AG08396 (cell line): ENCODE measurements at regions not wholly inside any gene's neighbourhood (a gene's known extent, or its start where the extent isn't known, plus 50 kb on each side); places are given as distances from the start of the nearest gene placed in this dataset.

ENCODE experiments used
- DNase-seq: peaks from one replicate; pipeline ENCODE4 v3.0.0; 2012; ENCODE audit warnings: low spot score, mixed read lengths

DNA sequence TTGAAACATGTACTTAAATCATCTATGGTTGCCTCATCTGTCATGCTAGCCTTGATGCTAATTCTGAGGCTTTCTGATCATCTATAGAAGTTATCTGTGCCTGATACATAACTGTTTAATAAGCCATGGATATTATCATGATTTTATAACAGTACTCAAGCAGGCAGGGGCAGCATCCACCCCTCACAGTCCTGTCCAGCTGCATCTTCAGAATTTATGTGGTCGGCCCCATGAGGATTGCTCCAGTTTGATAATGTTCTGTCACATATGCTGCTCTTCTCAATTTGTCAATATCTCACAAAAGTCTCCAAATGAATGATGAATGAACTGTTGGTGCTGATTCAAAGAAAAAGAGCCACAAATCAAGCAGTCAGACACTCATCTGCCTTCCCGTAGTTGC, 335.1 kb upstream of the POM121L12 start:
- no peak for DNase-seq

DNA sequence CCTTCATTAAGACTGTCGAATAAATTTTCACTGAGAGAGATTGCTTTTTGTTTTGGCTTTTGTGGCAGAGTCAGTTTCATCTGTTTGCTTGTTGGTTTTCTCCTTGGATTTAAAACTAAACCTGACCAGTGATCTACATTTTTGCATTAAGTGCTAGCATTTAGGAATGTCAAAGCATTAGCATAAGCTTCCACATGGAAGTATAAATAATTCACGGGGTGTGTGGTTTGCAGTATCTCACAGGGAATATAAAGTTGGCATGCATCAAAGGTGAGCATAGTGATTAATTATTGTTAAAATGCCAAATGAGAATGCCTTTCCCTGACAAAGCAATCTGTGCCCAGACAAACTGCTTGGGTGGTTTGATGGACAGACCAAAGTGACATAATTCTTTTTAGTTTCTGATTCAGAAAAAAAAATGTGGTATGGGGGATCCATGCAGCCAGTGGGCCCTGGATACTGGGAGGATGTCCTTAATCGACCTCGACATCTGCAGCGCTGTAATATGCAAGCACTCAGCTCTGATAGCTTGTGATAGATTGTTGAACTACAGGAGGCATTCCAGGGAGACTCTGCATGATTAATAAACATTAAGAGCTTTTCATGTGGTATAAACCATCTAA, 339.3 kb upstream of the POM121L12 start:
- no peak for DNase-seq

DNA sequence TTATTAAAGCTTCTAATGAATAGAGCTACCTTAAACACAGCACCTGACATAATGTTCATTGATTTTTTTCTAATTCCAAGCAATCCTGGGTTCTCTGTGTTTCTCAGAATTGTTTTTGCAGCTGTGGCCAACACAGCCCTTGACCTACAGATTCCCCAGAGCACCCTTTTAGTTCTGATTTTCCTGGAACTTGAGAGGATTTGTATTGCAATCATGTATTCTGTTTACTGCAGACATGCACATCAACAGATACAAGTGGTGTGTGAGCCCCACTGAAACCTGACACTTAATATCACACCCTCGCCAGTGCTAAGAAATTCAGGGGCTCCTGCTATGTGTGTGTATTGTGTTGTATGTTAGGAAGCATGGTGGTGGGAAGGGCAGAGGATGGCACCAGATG, 344.2 kb upstream of the POM121L12 start:
- DNase-seq, result no peak

DNA sequence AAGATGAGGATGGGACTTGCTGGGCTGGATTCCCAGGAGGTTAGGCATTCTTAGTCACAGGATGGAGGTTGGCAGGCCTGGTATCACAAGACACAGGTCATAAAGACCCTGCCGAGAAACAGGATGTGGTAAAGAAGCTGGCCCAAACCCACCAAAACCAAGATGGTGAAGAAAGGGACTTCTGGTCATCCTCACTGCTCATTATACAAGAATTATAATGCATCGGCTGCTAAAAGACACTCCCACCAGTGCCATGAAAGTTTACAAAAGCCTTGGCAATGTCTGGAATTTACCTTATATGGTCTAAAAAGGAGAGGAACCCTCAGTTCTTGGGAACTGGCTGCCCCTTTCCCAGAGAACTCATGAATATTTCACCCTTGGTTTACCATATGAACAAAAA, 345.5 kb upstream of the POM121L12 start:
- DNase-seq, result no peak

DNA sequence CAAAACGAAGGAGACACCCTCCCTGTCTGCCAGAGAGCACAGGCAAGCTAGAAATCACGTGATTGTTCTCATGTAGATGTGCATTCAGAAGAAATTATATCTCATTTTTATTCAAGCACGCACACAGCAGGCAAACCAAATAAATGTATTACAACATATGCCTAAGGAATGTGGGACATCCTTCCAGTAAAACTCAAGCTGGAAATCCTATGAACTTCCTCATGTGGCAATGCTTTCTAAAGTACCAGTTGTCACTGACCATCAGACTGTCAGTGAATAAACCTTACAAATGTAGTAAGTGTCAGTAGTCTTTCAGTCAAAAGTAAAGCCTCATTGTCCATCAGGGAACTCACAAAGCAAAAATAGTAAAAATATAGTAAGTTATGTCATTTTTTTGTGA, 350.1 kb upstream of the POM121L12 start:
- no peak for DNase-seq

DNA sequence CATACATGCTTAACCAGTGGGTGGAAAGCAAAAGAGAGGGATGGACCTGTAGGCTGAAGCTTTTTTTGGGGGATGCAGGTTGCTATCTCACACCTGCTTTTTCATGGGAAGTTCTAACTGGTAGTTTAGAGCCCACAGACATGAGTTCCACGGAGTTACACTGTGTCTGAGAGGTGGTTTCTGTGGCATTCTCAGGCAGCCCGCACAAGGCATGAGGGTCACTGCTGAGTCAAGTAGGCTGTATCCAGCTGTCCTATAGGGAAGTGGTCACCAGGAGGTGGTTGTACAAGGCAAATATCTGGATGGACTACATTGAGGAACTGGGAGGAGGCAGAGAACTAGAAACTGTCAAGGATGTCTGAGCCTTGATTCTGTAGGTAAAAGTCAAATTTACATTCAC, 351.0 kb upstream of the POM121L12 start:
- no peak for DNase-seq

DNA sequence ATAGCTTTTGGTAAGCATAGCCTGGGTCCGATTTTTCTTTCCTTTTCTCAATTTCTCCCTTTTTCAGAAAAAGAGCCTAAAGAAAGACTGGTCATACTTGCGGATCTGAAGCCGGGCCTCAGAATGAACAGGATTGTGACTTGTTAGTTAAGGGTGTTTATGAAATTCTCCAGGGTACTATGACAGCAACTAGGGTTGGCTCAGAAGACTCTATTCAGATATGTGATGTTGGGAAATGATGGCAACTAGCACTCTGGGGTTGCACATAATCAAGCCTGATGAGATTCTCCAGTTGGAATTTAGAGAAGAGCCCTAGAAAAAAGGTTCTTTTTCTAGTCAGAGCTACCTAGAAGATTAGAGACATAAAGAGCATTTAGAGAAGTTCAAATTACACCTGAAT, 352.4 kb upstream of the POM121L12 start:
- DNase-seq, result no peak

DNA sequence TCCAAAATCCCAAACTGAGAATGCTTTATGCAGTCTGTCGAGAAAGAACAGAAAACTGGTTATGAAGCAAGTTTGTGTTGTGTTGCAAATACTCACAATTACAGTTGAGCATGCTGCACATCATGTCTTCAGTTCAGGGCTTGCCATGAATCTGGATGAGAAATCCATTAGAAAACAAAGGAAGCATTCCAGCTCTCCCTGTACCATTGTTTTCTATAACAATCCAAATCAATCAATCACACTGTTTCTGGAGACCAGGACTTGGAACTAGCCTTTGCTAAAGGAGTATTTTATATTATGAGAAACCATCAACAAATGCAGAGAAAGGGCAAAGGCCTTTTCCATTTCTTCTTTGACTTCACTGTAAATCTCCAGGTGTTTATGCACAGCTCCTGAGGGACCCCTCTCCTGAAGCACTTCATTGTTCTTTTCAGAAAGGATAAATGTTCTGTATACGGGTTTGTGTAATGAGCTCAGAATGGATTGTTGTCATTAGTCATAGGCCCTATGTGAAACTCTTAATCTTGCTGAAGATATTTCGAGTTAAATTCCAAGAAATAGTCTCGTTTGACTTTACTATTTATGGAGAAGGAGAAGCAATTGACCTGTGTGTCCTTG, 364.7 kb upstream of the POM121L12 start:
- no peak for DNase-seq

DNA sequence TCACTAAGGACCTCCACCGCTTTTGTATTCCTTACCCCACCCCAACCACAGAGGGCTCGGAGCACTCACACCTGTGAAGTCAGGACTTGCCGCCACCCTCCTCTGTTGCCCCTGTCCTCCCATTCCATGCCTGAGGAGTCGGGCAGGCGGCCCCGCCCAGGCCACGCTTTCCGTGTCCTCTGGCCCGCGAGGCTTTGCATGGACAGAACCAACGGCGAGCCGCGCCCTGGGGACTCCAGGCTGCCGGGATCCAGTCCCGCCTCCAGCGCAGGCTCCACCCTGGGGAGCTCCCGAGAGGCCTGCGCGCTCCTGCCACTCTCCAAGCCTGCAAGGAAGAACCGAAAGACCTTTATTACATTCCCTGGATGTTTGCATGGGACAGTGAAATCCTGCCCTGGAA, 366.4 kb upstream of the POM121L12 start:
- DNase-seq, result no peak

DNA sequence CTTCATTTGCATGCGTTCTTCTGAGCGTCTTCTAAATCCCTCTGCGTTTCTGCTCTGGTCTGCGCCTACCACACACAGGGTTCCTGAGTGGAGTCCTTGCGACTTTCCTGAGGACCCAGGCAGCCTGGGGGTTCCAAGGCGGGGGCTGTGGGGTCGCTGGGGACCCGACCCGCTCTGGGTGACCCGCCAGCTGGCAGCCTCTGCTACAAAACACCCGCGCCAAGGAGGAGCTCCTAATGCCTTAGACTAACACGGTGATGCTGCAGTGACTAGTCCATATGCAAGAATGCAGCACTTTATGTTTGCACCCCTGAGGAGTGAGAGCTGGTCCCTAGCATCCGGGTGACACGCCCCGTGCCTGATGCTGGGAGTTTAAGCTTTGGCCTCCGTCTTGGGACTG, 367.0 kb upstream of the POM121L12 start:
- no peak for DNase-seq

DNA sequence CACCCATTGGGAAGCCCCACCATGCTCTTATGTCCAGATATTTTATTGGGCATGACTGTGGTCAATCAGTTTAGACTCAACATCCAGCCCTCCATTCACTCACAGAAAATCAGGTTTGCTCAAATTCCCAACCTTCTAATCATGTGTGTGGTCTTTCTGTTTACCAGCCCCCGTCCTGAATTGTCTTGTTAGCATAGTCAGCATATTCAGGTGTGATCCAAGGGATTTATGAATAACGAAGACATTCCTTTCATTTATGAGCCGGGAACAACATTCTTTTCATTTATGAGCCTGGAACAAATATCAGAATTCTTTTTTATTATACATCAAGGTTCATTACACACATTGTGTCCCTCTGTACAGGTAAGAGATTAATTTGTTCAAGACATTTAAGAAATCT, 376.3 kb upstream of the POM121L12 start:
- no peak for DNase-seq

DNA sequence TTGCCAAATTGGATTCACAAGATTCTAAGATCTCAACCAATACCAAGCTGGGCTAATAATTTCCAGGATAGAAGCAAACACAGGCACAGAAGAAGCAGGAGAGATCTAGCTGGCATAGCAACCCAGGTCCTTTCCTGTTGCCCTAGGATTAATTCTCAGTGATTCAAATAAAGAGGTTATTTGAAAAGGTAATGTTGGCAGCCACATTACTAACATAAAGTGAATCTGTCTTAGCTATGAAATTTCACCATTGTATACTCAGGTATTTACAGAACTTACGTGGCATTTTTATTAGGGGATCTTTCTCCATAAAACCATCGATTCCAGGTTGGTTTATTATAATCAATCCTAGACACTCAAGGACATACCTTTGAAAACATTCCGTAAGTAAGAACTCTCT, 379.3 kb upstream of the POM121L12 start:
- DNase-seq, result no peak

DNA sequence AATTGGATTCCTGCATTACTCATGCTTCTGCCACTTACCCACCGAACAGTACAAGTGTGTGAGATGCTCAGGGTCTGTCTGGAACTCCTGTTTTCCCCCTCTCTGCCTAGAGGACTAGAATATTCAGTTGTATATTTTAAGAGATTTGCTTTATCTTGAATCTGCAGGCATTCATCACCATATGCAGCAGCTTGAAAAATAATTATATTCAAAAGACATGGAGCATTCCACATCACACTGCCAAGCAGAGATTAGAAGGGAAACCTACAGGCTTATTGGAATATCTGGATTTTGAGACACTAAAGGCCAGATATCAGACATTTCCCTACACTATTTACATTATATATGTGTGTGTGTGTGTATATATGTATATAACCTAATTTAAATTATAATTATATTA, 382.8 kb upstream of the POM121L12 start:
- no peak for DNase-seq

DNA sequence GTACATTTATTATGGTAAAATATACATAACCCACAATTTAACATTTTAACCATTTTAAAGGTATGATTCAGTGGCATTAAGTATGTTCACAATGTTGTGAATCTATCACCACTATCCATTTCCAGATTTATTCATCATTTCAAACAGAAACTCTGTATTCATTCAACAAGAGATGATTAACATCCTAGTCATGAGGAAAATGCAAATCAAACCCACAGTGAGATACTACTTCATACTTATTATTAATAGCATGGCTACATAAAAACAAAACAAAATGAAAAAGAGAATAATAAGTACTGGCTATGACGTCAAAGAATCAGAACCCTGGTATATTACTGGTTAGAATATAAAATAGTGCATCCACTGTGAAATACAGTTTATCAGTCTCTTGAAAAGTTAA, 386.6 kb upstream of the POM121L12 start:
- DNase-seq, result no peak

DNA sequence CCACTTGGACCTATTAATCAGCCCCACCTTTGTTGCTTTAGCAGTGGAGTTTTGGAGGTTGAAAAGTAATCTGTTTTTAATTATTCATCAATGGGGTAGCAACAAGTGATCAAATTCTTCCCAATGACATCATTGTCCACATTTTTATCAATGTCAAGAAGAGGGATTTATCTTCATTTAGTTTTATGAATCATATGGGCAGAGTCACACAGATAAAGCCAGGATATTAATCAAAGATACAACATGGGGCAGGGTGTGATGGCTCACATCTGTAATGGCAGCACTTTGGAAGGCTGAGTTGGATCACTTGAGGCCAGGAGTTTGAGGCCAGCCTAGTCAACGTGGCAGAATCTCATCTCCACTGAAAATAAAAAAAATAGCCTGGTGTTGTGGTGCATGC, 388.4 kb upstream of the POM121L12 start:
- no peak for DNase-seq

DNA sequence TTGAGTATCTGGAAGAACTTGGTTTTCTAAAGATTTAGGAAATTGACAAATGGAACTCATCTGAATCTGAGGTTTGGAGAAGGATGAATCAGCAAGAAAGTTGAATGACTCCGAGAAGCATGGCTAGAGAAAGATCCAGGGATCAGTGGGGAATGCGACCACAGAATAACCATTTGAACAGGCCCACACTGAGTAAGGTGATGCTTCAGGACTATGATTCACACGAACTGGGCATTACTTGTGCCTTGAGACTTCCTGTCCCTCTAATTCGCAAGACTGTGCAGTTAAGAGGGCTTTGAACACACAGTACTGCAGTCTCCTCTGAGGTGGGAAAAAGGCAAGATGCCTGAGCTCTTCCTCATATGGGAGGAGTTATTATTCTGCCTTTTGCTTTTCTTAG, 395.5 kb upstream of the POM121L12 start:
- no peak for DNase-seq

DNA sequence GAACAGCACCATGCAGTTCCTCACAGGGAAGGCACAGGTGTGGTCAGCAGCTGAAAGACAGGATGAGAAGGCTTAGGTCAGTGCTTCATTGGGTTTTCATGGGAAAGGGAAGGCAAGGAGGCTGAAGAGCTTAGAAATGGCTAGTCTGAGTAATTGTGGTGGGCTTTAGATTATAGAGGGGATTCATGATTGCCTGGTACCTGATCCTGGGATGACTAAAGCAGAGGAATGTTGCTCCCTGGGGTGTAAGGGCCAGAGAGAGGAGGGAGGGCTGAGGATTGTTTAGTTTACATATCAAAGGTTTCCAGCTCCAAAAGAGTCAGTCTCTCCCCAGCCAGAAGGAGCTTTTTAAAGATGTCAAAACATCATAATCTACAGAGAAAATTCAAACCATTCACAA, 396.3 kb upstream of the POM121L12 start:
- no peak for DNase-seq

DNA sequence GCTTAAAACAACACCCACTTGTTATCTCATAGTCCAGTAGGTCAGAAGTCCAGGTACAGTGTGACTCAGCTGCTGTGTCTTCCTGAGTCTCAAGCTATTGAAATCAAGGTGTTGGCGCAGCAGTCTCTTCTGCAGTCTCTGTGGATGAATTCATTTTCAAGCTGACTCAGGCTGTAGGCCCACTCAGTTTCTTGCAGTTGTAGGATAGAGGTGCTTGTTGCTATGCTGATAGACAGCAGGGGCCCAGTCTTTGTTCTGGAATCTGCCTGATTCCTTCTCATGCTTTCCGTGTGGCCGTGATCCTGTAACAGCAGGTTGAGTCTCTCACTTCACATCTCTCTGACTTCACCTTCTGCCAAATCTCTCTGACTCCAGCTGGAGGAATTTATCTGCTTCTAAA, 400.4 kb upstream of the POM121L12 start:
- DNase-seq, result no peak

DNA sequence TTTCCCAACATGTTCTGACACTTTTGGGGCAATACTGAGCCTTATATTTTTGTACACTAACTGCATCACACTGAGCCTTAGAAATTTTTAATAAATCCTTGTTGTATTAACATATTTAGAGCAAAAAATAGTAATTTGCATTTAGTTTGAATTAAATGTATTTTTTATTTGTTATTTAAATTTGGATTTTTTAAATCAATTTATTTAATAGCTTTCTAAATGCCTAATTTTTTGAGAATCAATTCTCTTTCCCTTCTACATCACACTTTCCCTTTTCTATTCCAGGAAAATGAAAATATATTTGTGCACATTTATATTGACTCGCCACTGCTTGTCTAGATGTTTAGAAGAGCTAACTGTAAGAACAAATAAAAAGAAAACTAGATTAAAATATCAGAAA, 414.6 kb upstream of the POM121L12 start:
- DNase-seq, result no peak

DNA sequence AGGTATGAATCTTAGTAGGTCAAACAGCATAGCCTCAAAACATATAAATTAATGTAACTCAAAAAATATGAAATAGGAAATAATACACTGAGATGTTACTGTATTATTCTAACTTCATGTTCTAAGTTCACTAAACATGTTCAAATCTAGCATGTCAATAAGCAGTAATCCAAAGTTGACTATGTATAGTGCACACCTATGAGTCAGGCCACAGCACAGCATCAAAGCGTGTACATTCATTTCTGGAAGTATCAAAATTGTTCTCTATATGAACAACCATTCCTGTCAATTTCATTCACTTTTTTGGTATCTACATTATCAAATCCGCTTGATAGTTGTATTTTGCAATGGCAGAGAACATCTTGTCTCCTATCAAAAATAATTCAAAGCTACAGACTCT, 418.9 kb upstream of the POM121L12 start:
- no peak for DNase-seq

DNA sequence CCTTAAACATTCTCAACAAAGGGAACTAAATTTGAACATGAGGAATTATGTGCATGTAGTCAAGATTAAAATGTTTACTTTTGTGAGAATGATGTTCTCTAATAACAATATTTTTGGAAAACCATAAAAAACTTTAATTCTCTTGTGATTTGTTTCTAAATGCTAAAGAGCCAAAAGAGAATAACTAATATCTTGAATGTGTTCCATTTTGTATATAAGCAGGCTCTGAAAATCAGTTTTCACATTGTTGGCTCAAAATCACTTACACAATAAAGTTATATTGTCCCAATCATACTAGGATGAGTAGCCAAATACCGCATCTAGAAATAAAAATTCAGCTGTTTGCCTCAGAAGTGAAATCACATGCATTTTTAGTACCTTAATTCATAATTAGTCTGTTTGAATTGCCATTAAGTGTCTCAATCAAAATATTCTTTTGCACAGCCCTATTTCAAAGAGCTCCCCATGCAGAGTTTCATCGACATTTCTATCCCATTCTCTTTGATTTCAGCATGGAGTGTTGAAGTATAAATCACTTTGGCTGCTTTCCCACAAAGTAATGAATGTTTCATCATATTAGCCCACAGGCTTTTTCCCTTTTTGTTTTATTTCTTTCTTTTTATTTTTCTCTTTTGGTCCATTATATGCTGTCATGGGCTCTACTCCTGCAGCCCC, 420.3 kb upstream of the POM121L12 start:
- no peak for DNase-seq

DNA sequence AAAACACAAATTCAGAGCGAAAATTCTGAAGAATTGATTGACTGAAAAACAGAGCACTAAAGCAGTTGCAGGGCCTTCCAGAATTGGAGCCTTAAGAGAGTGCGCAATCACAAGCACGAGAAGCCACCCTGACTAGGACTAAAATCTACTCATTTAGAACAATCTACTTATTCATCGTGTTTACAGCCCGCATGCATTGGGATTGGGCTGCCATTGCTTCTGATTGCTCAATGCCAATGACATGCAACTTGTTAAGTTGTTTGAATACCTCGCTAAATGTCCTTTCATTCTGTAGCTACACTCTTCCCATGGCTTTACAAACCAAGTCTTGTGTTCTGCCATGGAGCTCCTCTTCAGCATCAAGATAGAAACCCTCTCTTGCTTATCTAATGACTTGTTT, 425.9 kb upstream of the POM121L12 start:
- no peak for DNase-seq

DNA sequence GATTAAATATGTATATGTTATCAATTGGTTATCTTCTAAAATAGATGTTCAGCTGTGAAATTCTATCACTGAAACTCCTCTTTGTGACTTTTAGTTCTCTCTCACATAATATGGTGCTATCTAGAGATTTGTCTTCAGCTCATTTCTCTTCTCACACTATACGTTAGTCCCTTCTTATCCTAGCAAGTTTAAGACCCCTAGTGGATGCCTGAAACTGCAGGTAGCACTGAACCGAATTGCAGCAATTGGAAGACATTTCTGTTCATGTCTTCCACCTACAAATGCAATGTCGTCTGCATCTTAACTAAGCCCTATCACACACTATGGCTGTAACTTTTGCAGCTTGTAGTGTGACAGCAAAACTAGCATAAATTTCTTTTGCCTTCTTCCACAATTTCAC, 442.7 kb upstream of the POM121L12 start:
- DNase-seq, result no peak

DNA sequence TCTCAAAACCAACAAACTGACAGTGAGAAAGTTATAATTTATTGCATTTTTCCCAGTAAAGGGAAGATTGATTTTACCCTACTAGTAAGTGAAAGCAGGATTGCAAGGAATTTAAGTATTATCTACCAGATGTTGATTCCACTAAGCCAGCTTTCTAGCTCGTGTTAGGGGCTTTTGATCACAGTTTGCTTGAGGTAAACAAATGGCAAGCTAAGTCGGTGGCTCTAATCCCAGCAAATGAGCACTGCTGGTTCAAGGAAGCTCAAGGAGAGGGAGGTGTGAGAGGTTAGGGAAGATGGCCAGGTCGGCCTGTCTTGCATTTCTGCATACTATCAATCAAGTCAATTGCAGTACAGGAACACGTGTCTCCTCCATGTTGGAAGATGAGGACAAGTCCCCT, 448.7 kb upstream of the POM121L12 start:
- DNase-seq, result no peak
